ENCODE measurements at regions not wholly inside any gene's neighbourhood (a gene's known extent, or its start where the extent isn't known, plus 50 kb on each side); places are given as distances from the start of the nearest gene placed in this dataset.

DNA sequence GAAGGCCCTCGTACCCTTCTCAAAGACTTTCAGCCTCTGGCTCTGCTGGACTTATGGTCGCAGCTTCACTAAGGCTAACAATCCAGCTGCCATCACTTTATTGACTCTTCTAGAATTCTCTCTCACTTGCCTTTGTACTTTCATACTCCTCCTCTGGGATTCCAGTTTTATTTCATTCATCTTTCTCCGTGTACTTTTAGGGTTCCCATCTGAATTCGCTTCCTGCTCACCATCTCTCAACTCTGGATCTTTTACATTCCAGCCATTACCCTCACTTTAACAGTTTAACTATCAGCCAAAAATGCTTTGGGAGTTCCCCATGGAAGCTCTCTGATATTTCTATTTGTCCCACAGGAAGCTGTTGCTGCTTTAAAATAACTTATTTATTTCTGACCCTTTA is 149.3 kb upstream of the KL start:
- peaks cover 7% of the 10 kb centered on the region for H3K9me3 Mint-ChIP-seq (ENCODE audit: unreplicated experiment)
- TF ChIP-seq, protein P1, sequence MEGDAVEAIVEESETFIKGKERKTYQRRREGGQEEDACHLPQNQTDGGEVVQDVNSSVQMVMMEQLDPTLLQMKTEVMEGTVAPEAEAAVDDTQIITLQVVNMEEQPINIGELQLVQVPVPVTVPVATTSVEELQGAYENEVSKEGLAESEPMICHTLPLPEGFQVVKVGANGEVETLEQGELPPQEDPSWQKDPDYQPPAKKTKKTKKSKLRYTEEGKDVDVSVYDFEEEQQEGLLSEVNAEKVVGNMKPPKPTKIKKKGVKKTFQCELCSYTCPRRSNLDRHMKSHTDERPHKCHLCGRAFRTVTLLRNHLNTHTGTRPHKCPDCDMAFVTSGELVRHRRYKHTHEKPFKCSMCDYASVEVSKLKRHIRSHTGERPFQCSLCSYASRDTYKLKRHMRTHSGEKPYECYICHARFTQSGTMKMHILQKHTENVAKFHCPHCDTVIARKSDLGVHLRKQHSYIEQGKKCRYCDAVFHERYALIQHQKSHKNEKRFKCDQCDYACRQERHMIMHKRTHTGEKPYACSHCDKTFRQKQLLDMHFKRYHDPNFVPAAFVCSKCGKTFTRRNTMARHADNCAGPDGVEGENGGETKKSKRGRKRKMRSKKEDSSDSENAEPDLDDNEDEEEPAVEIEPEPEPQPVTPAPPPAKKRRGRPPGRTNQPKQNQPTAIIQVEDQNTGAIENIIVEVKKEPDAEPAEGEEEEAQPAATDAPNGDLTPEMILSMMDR (IDR thresholded peaks at IDR 0.05; ENCODE audit: unreplicated experiment), result no peak
- no peak overlapping the region for H3K4me3 Mint-ChIP-seq (ENCODE audit: unreplicated experiment)
- BruUV-seq (replicated peaks), result no TSS peak
- no peaks in the 10 kb centered on the region for H3K36me3 Mint-ChIP-seq (ENCODE audit: insufficient read depth, unreplicated experiment)
- H3K27me3 Mint-ChIP-seq (ENCODE audit: insufficient read depth, unreplicated experiment), result no peaks in the 10 kb centered on the region
- intact Hi-C loops (cut with micrococcal nuclease), result no loop called here
- H3K4me1 Mint-ChIP-seq (ENCODE audit: insufficient read depth, unreplicated experiment), result no peaks in the 10 kb centered on the region
- DNase-seq (ENCODE audit: unreplicated experiment), result no peak
- ChIA-PET POLR2A (interaction anchor here (0.5 to 1.0 kb wide), 2 partner anchors 193 to 351 kb away, joined by 3 read pairs; no protein-coding TSS in a partner anchor), CTCF (no interaction called here)
- no peak overlapping the region for H3K27ac Mint-ChIP-seq (ENCODE audit: low read depth, unreplicated experiment)

DNA sequence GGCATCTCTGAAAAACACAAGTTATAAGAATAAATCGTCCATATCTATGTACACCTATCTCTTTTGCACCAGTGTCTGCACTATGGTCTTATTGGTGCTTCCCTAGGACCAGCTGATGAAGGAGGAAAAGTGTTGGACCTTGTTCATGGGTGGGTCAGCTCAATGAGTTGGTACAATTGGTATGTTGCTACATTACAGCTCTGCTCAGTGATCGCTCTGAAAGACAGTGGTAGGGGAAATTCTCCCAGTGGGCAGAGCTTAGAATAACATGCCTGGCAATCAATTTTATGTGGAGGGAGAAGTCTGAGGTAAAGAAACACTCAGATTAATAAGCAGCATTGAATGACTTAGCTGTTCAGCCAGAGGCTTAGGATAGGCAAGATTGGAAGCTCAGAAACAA is 138.7 kb upstream of the KL start:
- Mint-ChIP-seq H3K4me1 (ENCODE audit: insufficient read depth, unreplicated experiment) (peaks cover 19% of the 10 kb centered on the region), H3K27ac (ENCODE audit: low read depth, unreplicated experiment) (no peak overlapping the region), H3K36me3 (ENCODE audit: insufficient read depth, unreplicated experiment) (no peaks in the 10 kb centered on the region), H3K27me3 (ENCODE audit: insufficient read depth, unreplicated experiment) (no peaks in the 10 kb centered on the region), H3K4me3 (ENCODE audit: unreplicated experiment) (no peak overlapping the region), H3K9me3 (ENCODE audit: unreplicated experiment) (no peaks in the 10 kb centered on the region)
- TF ChIP-seq, protein P1 (IDR thresholded peaks at IDR 0.05; ENCODE audit: unreplicated experiment), result no peak
- BruUV-seq (replicated peaks), result no TSS peak
- ChIA-PET POLR2A (interaction anchor here (1.3 kb wide), 2 partner anchors 16 to 665 kb away, joined by 4 read pairs; no protein-coding TSS in a partner anchor), CTCF (interaction anchor here (0.8 kb wide), 1 partner anchor 296 kb away, joined by 3 read pairs; no protein-coding TSS in a partner anchor)
- intact Hi-C loops (cut with micrococcal nuclease), result no loop called here
- DNase-seq (ENCODE audit: unreplicated experiment), result no peak

DNA sequence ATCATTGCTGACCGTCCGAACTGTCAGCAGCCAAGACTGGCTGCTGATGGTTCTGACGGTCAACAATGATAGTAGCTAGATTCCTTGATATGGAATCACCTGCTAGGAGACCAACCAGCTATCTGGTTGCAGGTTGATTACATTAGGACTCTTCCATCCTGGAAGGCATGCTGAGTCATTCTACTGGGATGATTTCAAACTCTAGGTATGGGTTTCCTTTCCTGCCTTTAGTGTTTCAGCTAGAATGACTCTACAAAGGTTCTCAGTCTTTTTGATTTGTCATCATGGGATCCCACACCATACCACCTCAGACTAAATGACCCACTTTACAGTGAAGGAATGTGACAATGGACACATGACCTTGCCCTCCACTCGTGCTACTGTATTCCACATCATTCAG is 138.1 kb upstream of the KL start:
- no peak overlapping the region for H3K27ac Mint-ChIP-seq (ENCODE audit: low read depth, unreplicated experiment)
- BruUV-seq (replicated peaks), result no TSS peak
- no peak overlapping the region for H3K4me3 Mint-ChIP-seq (ENCODE audit: unreplicated experiment)
- POLR2A ChIA-PET, result interaction anchor here (1.3 to 1.7 kb wide), 3 partner anchors 17 to 665 kb away, joined by 4 to 6 read pairs (median 4); no protein-coding TSS in a partner anchor
- no peaks in the 10 kb centered on the region for H3K36me3 Mint-ChIP-seq (ENCODE audit: insufficient read depth, unreplicated experiment)
- H3K4me1 Mint-ChIP-seq (ENCODE audit: insufficient read depth, unreplicated experiment), result peaks cover 19% of the 10 kb centered on the region
- DNase-seq (ENCODE audit: unreplicated experiment), result peak; percentile 58
- H3K27me3 Mint-ChIP-seq (ENCODE audit: insufficient read depth, unreplicated experiment), result no peaks in the 10 kb centered on the region
- no peaks in the 10 kb centered on the region for H3K9me3 Mint-ChIP-seq (ENCODE audit: unreplicated experiment)
- CTCF ChIA-PET, result interaction anchor here (0.6 to 0.7 kb wide), 2 partner anchors 18 to 34 kb away, joined by 3 to 4 read pairs; no protein-coding TSS in a partner anchor
- intact Hi-C loops (cut with micrococcal nuclease), result no loop called here
- TF ChIP-seq, protein P1 (IDR thresholded peaks at IDR 0.05; ENCODE audit: unreplicated experiment), result no peak

DNA sequence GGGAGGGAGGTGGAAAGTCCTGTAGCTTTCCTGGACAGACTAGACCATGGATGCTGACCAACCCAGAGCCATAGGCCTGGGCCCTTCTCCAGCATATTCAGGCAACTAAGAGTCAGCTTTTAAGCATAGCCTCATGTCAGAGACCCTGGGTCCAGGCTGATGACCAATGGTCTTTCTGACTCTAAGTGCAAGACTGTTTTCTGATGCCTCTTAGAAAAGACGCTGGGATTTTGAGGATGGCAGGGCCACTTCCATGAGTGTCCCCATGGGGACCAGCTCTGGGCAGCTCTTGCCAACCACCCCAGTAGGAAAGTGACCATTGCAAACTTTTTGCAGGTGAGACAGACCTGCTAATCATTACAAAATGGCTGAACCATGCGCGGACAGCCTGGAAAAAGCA is 135.6 kb upstream of the KL start:
- Mint-ChIP-seq H3K4me3 (ENCODE audit: unreplicated experiment) (no peak overlapping the region), H3K4me1 (ENCODE audit: insufficient read depth, unreplicated experiment) (peaks cover 28% of the 10 kb centered on the region), H3K9me3 (ENCODE audit: unreplicated experiment) (no peaks in the 10 kb centered on the region), H3K27ac (ENCODE audit: low read depth, unreplicated experiment) (no peak overlapping the region), H3K36me3 (ENCODE audit: insufficient read depth, unreplicated experiment) (no peaks in the 10 kb centered on the region), H3K27me3 (ENCODE audit: insufficient read depth, unreplicated experiment) (no peaks in the 10 kb centered on the region)
- TF ChIP-seq, protein P1 (IDR thresholded peaks at IDR 0.05; ENCODE audit: unreplicated experiment), result no peak
- no peak for DNase-seq (ENCODE audit: unreplicated experiment)
- ChIA-PET POLR2A (interaction anchor here (0.7 to 1.6 kb wide), 8 partner anchors 13 to 218 kb away, joined by 3 to 10 read pairs (median 3); no protein-coding TSS in a partner anchor), CTCF (interaction anchor here (0.6 to 0.8 kb wide), 3 partner anchors 22 to 141 kb away, joined by 3 to 5 read pairs (median 3); no protein-coding TSS in a partner anchor)
- no TSS peak for BruUV-seq (replicated peaks)
- intact Hi-C loops (cut with micrococcal nuclease), result no loop called here

Measured in MCF 10A (cell line).